GM23248 (cell line): ENCODE measurements at regions not wholly inside any gene's neighbourhood (a gene's known extent, or its start where the extent isn't known, plus 50 kb on each side); places are given as distances from the start of the nearest gene placed in this dataset.
A peak's percentile ranks its signal among the peaks of the same experiment; 100 is the strongest.

Experiments used
- DNase-seq: peaks from one replicate; pipeline ENCODE4 v3.0.0-alpha.2; 2015
- H2AFZ ChIP-seq: fragments of 200-600 bp; sonication (generic); 2 replicates; pipeline ENCODE4 v1.6.1; 2016; ENCODE audit warnings: antibody characterized with exemption
- H3F3A ChIP-seq: fragments of 200-600 bp; sonication (generic); 2 replicates; pipeline ENCODE4 v1.6.1; 2016; ENCODE audit warnings: mild to moderate bottlenecking, antibody characterized with exemption, mixed run types; ENCODE audit not compliant: insufficient read depth
- H3K27ac ChIP-seq: fragments of 200-600 bp; sonication (generic); 2 replicates; pipeline ENCODE4 v1.5.1; 2016; ENCODE audit warnings: mild to moderate bottlenecking
- H3K27me3 ChIP-seq: fragments of 200-600 bp; sonication (generic); replicated peaks from 2 replicates; pipeline ENCODE4 v1.6.1; 2016; ENCODE audit warnings: mild to moderate bottlenecking; ENCODE audit not compliant: insufficient read depth
- H3K36me3 ChIP-seq: fragments of 200-600 bp; sonication (generic); 2 replicates; pipeline ENCODE4 v1.6.1; 2016; ENCODE audit warnings: low read depth, mild to moderate bottlenecking
- H3K4me1 ChIP-seq: fragments of 200-600 bp; sonication (generic); 2 replicates; pipeline ENCODE4 v1.6.1; 2016; ENCODE audit warnings: mild to moderate bottlenecking; ENCODE audit not compliant: insufficient read depth
- H3K4me2 ChIP-seq: fragments of 200-600 bp; sonication (generic); one replicate; pipeline ENCODE4 v1.6.1; 2016; ENCODE audit warnings: mild to moderate bottlenecking; ENCODE audit not compliant: unreplicated experiment
- H3K4me3 ChIP-seq: fragments of 200-600 bp; sonication (generic); 2 replicates; pipeline ENCODE4 v1.5.1; 2016; ENCODE audit warnings: mild to moderate bottlenecking
- H3K79me2 ChIP-seq: fragments of 200-600 bp; sonication (generic); 2 replicates; pipeline ENCODE4 v1.6.1; 2016; ENCODE audit warnings: mild to moderate bottlenecking; ENCODE audit not compliant: insufficient read depth
- H3K9ac ChIP-seq: fragments of 200-600 bp; sonication (generic); 2 replicates; pipeline ENCODE4 v1.6.1; 2016; ENCODE audit warnings: mild to moderate bottlenecking
- H3K9me2 ChIP-seq: fragments of 200-600 bp; sonication (generic); 2 replicates; pipeline ENCODE4 v1.6.1; 2016; ENCODE audit warnings: mixed run types, mild to moderate bottlenecking, moderate library complexity; ENCODE audit not compliant: insufficient read depth
- H3K9me3 ChIP-seq: fragments of 200-600 bp; sonication (generic); one replicate; pipeline ENCODE4 v1.6.1; 2017; ENCODE audit warnings: low read depth
- H4K20me1 ChIP-seq: fragments of 200-600 bp; sonication (generic); 2 replicates; pipeline ENCODE4 v1.6.0; 2016; ENCODE audit not compliant: insufficient read depth
- EZH2 ChIP-seq: fragments of 200-600 bp; sonication (generic); IDR thresholded peaks from 2 replicates; pipeline ENCODE4 v1.6.1; 2018; ENCODE audit warnings: antibody characterized with exemption, mild to moderate bottlenecking; ENCODE audit not compliant: insufficient read depth, poor library complexity, severe bottlenecking
- EZH2phosphoT487 ChIP-seq: fragments of 200-600 bp; sonication (generic); IDR thresholded peaks from 2 replicates; pipeline ENCODE4 v1.6.1; 2018; ENCODE audit warnings: antibody characterized with exemption, moderate library complexity, mild to moderate bottlenecking, low read depth; ENCODE audit not compliant: insufficient read depth
- WGBS, 2 experiments: methylation state at CpG; one replicate each; pipeline ENCODE4 v1.1.6; 2015 to 2017; ENCODE audit warnings: low lambda C conversion rate in 2 of 2, low coverage in 1 of 2; ENCODE audit errors: missing lambda C conversion rate in 2 of 2; 5-methylcytosine and 5-hydroxymethylcytosine counted together
- in situ Hi-C: fragments of 300-500 bp; cut with MboI; formaldehyde crosslinking; loops from 2 replicates; pipeline ENCODE4 v1.15.0; 2020

- Histone ChIP-seq H4K20me1 (no peaks in the 10 kb centered on the region), H3K9me2 (no peaks in the 10 kb centered on the region), H3K4me3 (no peak overlapping the region), H3K79me2 (no peaks in the 10 kb centered on the region), H2AFZ (no peak overlapping the region), H3K27me3 (peaks cover 8% of the 10 kb centered on the region; the same call in 1 of the 2 replicates), H3K27ac (no peak overlapping the region), H3K4me2 (no peak overlapping the region), H3K36me3 (no peaks in the 10 kb centered on the region), H3F3A (no peaks in the 10 kb centered on the region), H3K9ac (no peak overlapping the region), H3K9me3 (no peaks in the 10 kb centered on the region), H3K4me1 (no peaks in the 10 kb centered on the region)
- DNase-seq, result peak; percentile 78
- in situ Hi-C loops, result no loop called here
- TF ChIP-seq EZH2 (no peak), EZH2phosphoT487 (no peak)
- 32 to 33% methylated on average over 13 of the region's 14 CpGs for WGBS, 2 experiments
Observed at GRCh38 chr22:22357024-22357883, 112.7 kb downstream of the VPREB1 start.

GRCh38 chr22:22358152-22358551 is 113.6 kb downstream of the VPREB1 start:
- peaks cover 8% of the 10 kb centered on the region; the same call in 1 of the 2 replicates for H3K27me3 ChIP-seq
- no peaks in the 10 kb centered on the region for H3F3A ChIP-seq
- no peak overlapping the region for H3K4me2 ChIP-seq
- TF ChIP-seq EZH2 (no peak), EZH2phosphoT487 (no peak)
- no peak for DNase-seq
- H3K36me3 ChIP-seq, result no peaks in the 10 kb centered on the region
- H3K27ac ChIP-seq, result no peak overlapping the region
- no peaks in the 10 kb centered on the region for H4K20me1 ChIP-seq
- in situ Hi-C loops, result no loop called here
- no peaks in the 10 kb centered on the region for H3K79me2 ChIP-seq
- no peak overlapping the region for H3K4me3 ChIP-seq
- no peak overlapping the region for H3K9ac ChIP-seq
- WGBS, 2 experiments, result 59 to 61% methylated on average over 4 of the region's 4 CpGs
- no peak overlapping the region for H2AFZ ChIP-seq
- H3K9me3 ChIP-seq, result no peaks in the 10 kb centered on the region
- no peaks in the 10 kb centered on the region for H3K9me2 ChIP-seq
- H3K4me1 ChIP-seq, result no peaks in the 10 kb centered on the region

GRCh38 chr22:22358686-22359085 is 114.1 kb downstream of the VPREB1 start:
- WGBS, 2 experiments, result 7 to 11% methylated on average over 2 of the region's 2 CpGs

GRCh38 chr22:22359465-22359864 is 114.9 kb downstream of the VPREB1 start:
- no peaks in the 10 kb centered on the region for H3K36me3 ChIP-seq
- H3K79me2 ChIP-seq, result no peaks in the 10 kb centered on the region
- H3K9me3 ChIP-seq, result no peaks in the 10 kb centered on the region
- H3K4me1 ChIP-seq, result no peaks in the 10 kb centered on the region
- TF ChIP-seq EZH2phosphoT487 (no peak), EZH2 (no peak)
- H3K4me2 ChIP-seq, result no peak overlapping the region
- no peak overlapping the region for H2AFZ ChIP-seq
- no peak overlapping the region for H3K4me3 ChIP-seq
- no peak overlapping the region for H3K9ac ChIP-seq
- H3K27me3 ChIP-seq, result peaks cover 8% of the 10 kb centered on the region; the same call in 1 of the 2 replicates
- 41 to 44% methylated on average over 2 of the region's 2 CpGs for WGBS, 2 experiments
- in situ Hi-C loops, result no loop called here
- H4K20me1 ChIP-seq, result no peaks in the 10 kb centered on the region
- no peak for DNase-seq
- no peaks in the 10 kb centered on the region for H3K9me2 ChIP-seq
- H3K27ac ChIP-seq, result no peak overlapping the region
- no peaks in the 10 kb centered on the region for H3F3A ChIP-seq

More at GRCh38 chr22:22358686-22359085, 114.1 kb downstream of the VPREB1 start:
- H3K9me2 ChIP-seq, result no peaks in the 10 kb centered on the region
- H3K4me2 ChIP-seq, result no peak overlapping the region
- H3K9ac ChIP-seq, result no peak overlapping the region
- no peak overlapping the region for H2AFZ ChIP-seq
- no peaks in the 10 kb centered on the region for H4K20me1 ChIP-seq
- peaks cover 8% of the 10 kb centered on the region; the same call in 1 of the 2 replicates for H3K27me3 ChIP-seq
- no peaks in the 10 kb centered on the region for H3K4me1 ChIP-seq
- no peaks in the 10 kb centered on the region for H3K36me3 ChIP-seq
- DNase-seq, result no peak
- no peak overlapping the region for H3K27ac ChIP-seq
- in situ Hi-C loops, result no loop called here
- H3K4me3 ChIP-seq, result no peak overlapping the region
- TF ChIP-seq EZH2 (no peak), EZH2phosphoT487 (no peak)
- no peaks in the 10 kb centered on the region for H3K79me2 ChIP-seq
- no peaks in the 10 kb centered on the region for H3K9me3 ChIP-seq
- H3F3A ChIP-seq, result no peaks in the 10 kb centered on the region
